ENCODE measurements at regions not wholly inside any gene's neighbourhood (a gene's known extent, or its start where the extent isn't known, plus 50 kb on each side); places are given as distances from the start of the nearest gene placed in this dataset.

- TF ChIP-seq, protein P1, sequence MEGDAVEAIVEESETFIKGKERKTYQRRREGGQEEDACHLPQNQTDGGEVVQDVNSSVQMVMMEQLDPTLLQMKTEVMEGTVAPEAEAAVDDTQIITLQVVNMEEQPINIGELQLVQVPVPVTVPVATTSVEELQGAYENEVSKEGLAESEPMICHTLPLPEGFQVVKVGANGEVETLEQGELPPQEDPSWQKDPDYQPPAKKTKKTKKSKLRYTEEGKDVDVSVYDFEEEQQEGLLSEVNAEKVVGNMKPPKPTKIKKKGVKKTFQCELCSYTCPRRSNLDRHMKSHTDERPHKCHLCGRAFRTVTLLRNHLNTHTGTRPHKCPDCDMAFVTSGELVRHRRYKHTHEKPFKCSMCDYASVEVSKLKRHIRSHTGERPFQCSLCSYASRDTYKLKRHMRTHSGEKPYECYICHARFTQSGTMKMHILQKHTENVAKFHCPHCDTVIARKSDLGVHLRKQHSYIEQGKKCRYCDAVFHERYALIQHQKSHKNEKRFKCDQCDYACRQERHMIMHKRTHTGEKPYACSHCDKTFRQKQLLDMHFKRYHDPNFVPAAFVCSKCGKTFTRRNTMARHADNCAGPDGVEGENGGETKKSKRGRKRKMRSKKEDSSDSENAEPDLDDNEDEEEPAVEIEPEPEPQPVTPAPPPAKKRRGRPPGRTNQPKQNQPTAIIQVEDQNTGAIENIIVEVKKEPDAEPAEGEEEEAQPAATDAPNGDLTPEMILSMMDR (IDR thresholded peaks at IDR 0.05) = no peak
- no peak for TF ChIP-seq POLR2AphosphoS5 (IDR thresholded peaks at IDR 0.05)
- no peak for TF ChIP-seq POLR2A (IDR thresholded peaks at IDR 0.05)
- TF ChIP-seq EP300 (IDR thresholded peaks at IDR 0.05) = no peak
- Histone ChIP-seq H3K27me3 (peaks cover 25% of the 10 kb centered on the region), H3K36me3 (no peaks in the 10 kb centered on the region), H3K4me1 (peaks cover 0 to 29% (median 0%) of the 10 kb centered on the region in 3 donors), H3K27ac (no peak overlapping the region), H3K4me3 (no peak overlapping the region), H3K9me3 (peaks cover 0 to 29% (median 0%) of the 10 kb centered on the region in 3 donors)
- 88% methylated on average over 11 of the region's 13 CpGs; no CpG with 5 or more reads in 1 of the 2 donors for WGBS, 2 donors (ENCODE audit: low coverage in 1 of 2)
- ATAC-seq = no peak
These were observed 81.8 kb upstream of the GLI2 start for GRCh38 chr2:120653871-120654270.

DNA sequence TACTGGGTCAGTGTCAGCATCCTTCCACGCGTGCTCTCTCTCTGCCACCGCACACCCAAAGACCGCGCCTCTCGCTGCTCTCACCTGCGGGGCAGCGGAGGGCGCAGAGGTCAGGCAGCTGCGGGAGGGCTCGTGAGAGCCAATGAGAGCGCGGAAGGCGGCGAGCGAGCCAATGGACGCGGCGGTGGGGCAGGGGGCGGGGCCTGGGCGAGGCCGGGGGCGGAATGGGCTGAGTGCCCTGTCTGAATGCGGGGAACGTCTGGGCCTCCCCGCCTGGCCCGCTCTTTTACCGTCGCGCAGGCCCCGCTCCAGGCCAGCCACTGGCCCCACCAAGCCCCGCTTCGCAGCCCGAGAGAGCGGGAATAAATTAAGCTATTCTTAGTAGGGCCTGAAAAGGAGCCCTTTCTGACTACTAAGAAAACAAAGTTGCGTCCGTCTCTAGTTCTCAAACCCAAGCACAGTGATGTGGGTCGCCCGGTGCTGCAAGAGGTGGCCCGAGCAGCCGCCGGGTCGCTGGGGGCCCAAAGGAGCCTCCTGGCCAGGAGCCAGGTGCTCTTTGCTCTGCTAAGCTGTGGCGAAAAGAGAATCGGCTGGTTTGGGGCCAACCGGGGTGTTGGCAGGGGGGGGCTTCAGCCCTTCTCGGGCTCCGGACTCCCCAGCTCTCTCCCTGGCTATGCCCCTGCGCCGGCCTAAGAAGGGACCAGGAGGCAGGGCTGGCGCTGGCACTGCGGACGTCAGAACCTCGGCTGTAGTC is 81.1 kb upstream of the GLI2 start:
- H3K9me3 ChIP-seq = peaks cover 0 to 22% (median 0%) of the 10 kb centered on the region in 3 donors
- ATAC-seq = no peak
- peak overlapping the region in 1 of 2 donors; percentile 19 for H3K4me3 ChIP-seq
- TF ChIP-seq POLR2AphosphoS5 (IDR thresholded peaks at IDR 0.05) = no peak
- TF ChIP-seq EP300 (IDR thresholded peaks at IDR 0.05) = no peak
- TF ChIP-seq, protein P1 (IDR thresholded peaks at IDR 0.05) = no peak
- no peak for TF ChIP-seq POLR2A (IDR thresholded peaks at IDR 0.05)
- no peak overlapping the region for H3K27ac ChIP-seq
- H3K4me1 ChIP-seq = peaks cover 0 to 29% (median 0%) of the 10 kb centered on the region in 3 donors
- H3K36me3 ChIP-seq = no peaks in the 10 kb centered on the region
- H3K27me3 ChIP-seq = peaks cover 25% of the 10 kb centered on the region
- 28 to 40% methylated on average over 2 to 23 of the region's 54 CpGs for WGBS, 2 donors (ENCODE audit: low coverage in 1 of 2)

GRCh38 chr2:120656273-120656950 is 79.3 kb upstream of the GLI2 start:
- WGBS, 2 donors (ENCODE audit: low coverage in 1 of 2) = 32 to 57% methylated on average over 9 to 15 of the region's 19 CpGs
- Histone ChIP-seq H3K4me3 (no peak overlapping the region), H3K27ac (no peak overlapping the region), H3K4me1 (peaks cover 0 to 40% (median 4%) of the 10 kb centered on the region in 3 donors), H3K27me3 (peaks cover 36% of the 10 kb centered on the region), H3K36me3 (no peaks in the 10 kb centered on the region), H3K9me3 (peaks cover 0 to 4% (median 0%) of the 10 kb centered on the region in 3 donors)
- TF ChIP-seq POLR2A (IDR thresholded peaks at IDR 0.05) (no peak), POLR2AphosphoS5 (IDR thresholded peaks at IDR 0.05) (peak; percentile 49), EP300 (IDR thresholded peaks at IDR 0.05) (no peak)
- TF ChIP-seq, protein P1 (IDR thresholded peaks at IDR 0.05) = no peak
- no peak for ATAC-seq

- Histone ChIP-seq H3K36me3 (no peaks in the 10 kb centered on the region), H3K9me3 (no peaks in the 10 kb centered on the region), H3K4me3 (no peak overlapping the region), H3K27ac (no peak overlapping the region), H3K27me3 (peaks cover 38% of the 10 kb centered on the region), H3K4me1 (peaks cover 0 to 45% (median 6%) of the 10 kb centered on the region in 3 donors)
- TF ChIP-seq, protein P1 (IDR thresholded peaks at IDR 0.05) = no peak
- TF ChIP-seq POLR2A (IDR thresholded peaks at IDR 0.05) (no peak), EP300 (IDR thresholded peaks at IDR 0.05) (no peak), POLR2AphosphoS5 (IDR thresholded peaks at IDR 0.05) (no peak)
- WGBS, 2 donors (ENCODE audit: low coverage in 1 of 2) = 98 to 100% methylated on average over 1 to 3 of the region's 7 CpGs
- ATAC-seq = no peak
These were observed 77.5 kb upstream of the GLI2 start for GRCh38 chr2:120658042-120658769.

All from gastroesophageal sphincter (tissue), 4 donors.